ENCODE measurements at regions not wholly inside any gene's neighbourhood (a gene's known extent, or its start where the extent isn't known, plus 50 kb on each side); places are given as distances from the start of the nearest gene placed in this dataset.

DNA sequence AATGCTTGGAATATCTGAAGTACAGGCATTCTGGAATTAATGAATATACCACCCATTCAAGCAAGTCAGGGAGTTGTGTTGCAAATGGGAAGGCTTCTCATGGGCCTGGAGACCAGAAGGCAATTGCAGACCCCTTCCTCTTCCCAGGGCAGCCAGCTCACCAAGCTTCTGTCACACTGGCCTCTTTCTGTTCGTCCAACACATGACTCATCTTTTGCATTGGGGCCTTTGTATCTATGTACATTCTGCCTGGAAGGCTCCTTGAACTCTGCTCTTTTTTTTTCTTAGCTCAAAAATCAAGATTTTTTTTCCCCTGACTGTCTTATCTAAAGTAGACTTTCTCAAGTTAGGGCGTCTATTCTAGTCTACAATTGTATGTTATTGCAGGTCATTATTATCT, 132.9 kb upstream of the MYLIP start:
- DNase-seq (ENCODE audit: extremely low read depth in 1 of 2, low read depth in 1 of 2), result no peak

DNA sequence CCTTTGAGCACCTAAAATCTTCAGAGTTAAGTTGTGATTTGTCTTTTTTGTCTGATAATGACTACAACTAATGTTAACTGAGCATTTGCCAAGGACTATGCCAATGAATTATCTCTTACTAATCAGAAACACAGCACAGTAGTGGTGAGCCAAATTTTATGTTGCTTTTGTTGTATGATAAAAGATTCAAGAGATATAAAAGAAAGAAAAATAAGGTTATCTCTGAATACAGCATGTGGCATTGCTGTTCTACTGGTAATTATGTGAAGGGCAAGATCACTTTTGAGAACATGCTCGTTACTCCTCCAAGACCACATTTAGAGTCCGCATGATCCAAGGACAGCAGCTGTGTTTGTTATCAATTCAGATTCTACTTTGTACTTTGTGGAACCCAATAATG, 133.4 kb upstream of the MYLIP start:
- DNase-seq (ENCODE audit: extremely low read depth in 1 of 2, low read depth in 1 of 2), result no peak

DNA sequence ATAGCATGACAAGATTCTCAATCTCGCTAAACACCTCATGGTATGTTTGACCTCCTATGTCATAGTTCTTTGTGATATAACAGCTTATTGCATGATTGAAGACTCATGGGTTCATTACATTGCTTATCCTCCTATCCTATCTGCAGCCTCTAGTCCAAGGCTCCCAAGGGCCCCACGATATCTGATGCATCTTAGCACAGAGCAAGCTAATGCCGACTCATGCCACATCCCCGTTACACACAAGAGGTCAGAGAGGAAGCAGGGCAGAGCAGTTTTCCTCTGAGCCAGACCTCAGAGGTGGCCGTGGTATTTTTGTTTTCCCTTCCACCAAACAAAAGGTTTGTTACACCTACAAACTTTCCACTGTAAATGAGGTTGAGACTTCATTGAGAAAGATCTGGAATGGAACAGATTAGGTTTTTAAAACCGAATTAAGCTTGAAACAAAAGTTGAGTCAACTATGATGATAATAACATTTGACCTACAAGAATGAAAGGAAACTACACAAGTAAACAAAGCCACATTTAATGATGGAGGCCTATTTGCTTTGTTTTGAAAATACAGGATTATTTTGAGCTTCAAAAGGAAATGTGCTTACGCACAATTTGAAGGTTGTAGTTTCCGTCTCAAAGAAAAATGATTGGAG, 133.9 kb upstream of the MYLIP start:
- DNase-seq (ENCODE audit: extremely low read depth in 1 of 2, low read depth in 1 of 2), result no peak

DNA sequence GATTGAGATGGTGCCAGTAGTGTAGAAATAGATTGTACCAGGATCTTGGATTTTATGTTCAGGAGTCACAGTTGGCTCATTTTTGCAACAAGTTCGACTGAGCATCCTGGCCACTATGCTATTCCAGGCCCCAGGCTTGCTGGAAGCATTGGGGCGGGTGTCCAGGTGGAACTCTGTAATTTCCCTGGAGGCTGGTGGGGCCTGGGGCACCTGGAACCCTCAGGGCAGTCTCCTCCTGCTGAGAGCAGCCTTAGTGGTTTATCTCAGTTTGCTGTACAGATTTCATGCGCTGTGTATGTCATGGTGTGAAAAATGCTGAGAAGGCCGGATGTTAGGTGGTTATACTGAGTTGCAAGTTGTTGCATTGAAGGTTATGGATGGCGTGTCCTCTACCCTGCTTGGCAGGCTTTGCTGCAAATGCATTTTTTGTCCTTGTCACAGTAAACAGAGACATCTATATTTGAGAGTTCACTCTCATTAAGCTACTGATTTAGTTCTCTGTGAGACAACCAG, 135.1 kb upstream of the MYLIP start:
- DNase-seq (ENCODE audit: extremely low read depth in 1 of 2, low read depth in 1 of 2), result no peak

DNA sequence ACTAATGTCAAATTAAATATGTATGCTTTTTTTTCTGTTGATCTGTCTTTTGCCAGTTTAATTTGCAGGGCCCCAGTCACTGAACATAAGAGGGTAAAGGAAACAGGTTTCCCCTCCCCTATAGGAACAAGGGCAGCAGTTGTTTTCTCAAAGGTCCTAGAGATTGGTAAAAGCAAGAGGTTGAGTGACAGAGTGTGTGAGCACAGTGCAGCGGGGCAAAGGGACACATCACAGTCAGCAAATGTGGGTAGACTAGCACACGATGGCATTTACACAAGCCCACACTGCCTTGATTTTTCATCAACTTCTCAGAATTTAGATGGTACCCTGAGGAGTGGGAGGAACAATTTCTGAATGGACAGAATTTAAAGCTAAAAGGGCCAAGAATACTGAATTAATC, 138.7 kb upstream of the MYLIP start:
- no peak for DNase-seq (ENCODE audit: extremely low read depth in 1 of 2, low read depth in 1 of 2)

DNA sequence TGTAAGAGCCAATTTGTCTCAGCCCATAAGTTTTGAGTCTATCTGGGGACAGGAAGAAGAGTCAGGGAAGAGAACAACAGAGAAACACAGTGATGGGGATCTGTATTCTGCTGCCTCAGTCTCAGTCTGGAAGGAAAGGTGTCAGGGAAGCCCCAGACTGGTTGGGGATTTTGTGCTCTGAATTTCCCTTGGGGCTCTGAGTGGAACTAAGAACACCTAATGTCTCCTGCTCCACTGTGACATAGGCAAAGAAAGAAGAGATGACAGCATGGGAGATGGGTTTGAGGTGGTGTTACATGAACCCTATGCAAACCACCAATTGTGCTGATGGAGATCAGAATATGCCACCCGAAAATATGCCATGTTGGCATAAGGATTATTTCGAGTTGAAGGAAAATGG, 139.5 kb upstream of the MYLIP start:
- DNase-seq (ENCODE audit: extremely low read depth in 1 of 2, low read depth in 1 of 2), result no peak

DNA sequence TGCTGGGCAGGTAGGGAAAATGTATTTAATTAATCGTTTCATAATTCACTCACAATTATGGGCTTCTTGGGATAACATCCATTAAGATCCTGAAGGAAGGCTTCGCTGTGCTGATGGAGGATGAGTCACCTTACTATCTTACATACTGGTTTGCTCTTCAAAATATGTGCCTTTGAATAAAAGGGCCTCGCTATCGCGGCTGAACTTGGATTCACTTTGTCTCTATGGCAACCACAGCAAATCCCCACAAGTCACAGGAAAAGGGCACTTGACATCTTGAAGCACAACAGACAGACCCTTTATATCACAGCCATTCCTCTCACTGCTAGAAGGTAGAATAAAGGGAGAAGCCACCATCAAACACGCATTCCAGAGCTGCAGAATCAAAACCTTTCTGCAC, 141.3 kb upstream of the MYLIP start:
- no peak for DNase-seq (ENCODE audit: extremely low read depth in 1 of 2, low read depth in 1 of 2)

DNA sequence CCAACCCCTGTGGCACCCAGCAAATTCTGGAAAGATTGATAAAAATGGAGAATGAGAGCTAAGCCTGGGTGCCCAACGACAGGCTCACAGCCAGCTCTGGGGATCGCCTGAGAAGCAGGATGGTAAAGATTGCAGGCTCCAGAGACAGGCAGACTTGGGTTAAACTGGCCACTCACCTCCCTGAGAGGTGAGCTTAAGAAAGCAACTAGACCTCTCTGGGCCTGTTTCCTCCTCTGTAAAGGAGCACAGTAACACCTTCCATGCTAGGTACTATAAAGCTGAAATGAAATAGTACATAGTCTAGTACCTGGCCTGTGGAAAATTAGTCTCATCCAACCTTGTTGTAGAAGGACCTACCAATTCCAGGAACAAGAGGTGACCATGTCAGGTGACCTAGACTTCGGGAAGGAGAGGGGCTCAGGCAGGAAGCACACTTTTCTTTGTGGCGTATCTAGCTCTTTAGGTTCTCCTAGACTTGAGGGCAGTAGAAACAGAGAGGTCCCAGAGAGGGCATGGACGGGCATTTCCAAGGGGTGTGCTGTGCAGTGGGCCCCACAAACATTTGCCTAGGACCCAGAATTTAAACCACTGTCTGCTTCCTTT, 142.8 kb upstream of the MYLIP start:
- DNase-seq (ENCODE audit: extremely low read depth in 1 of 2, low read depth in 1 of 2), result no peak

DNA sequence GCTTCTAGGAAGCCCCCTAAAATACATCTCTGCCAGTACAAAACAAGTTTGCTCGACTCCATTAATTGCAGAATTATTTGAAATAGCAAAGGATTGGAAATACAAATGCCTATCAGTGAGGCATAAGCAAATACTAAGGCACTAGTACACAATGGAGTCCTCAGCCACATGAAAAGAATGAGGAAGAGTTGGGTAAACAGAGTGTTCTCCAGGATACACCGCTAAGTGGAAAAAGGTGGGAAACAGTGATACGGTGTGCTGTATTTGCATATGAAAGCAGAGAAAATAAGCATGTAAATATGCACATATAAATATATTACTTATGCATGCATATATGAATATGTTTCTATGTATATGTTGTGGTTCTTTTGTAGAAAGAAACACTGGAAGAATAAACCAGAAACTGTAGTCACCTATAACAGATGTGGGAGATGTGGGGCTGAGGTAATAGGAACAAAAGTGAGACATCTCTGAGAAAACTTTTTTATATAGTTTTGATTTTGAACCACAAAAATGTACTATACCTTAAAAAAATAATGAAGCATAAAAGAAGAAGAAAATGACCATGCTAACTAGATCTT, 143.4 kb upstream of the MYLIP start:
- DNase-seq (ENCODE audit: extremely low read depth in 1 of 2, low read depth in 1 of 2), result no peak

DNA sequence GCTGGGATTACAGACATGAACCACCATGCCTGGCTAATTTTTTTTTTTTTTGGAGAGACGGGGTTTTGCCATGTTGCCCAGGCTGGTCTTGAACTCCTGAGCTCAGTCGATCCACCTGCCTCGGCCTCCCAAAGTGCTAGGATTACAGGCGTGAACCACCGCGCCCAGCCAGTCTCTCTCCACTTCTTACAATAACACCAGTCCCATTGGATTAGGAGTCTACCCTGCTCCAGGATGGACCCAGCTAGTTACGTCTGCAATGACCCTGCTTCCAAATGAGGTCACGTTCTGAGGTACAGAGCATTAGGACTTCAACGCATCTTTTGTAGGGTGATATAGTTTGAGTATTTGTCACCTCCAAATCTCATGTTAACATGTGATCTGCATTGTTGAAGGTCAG, 146.9 kb upstream of the MYLIP start:
- no peak for DNase-seq (ENCODE audit: extremely low read depth in 1 of 2, low read depth in 1 of 2)

DNA sequence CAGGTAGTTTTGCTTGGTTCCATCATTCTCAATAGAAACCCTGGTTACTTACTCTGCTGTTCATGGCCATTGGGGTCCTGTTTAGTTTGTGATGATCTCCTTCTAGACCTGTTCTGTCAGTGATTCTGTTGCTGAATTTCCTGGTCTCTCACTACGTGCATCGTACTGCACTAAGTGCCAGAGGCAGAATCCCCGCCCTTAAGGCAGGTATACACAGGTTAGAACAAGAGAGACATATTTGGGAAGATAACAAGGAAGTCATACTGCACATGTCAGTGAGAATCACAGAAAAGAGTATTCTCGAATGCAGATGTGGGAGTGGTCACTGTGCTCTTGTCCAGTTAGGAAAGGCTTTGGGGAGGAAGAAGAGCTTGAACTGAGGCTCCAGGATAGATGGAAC, 148.1 kb upstream of the MYLIP start:
- no peak for DNase-seq (ENCODE audit: extremely low read depth in 1 of 2, low read depth in 1 of 2)

DNA sequence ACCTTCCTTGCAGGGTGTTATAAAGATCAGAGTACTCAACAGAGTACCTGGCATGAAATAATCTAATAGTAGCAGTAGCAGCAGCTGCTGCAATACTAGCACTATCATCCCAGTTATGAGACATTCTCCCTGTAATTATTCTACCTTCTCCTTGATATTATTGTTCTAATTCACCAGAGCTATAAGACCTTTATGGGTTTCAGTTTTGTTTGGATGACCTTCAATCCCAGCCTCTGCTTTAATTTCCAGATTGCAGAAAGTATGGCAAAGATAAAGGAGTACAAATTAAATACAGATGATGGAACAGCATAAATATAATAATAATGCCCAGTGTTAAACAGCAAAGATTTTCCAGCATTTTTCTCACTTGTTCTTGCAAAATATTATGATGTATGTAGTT, 150.5 kb upstream of the MYLIP start:
- no peak for DNase-seq (ENCODE audit: extremely low read depth in 1 of 2, low read depth in 1 of 2)

DNA sequence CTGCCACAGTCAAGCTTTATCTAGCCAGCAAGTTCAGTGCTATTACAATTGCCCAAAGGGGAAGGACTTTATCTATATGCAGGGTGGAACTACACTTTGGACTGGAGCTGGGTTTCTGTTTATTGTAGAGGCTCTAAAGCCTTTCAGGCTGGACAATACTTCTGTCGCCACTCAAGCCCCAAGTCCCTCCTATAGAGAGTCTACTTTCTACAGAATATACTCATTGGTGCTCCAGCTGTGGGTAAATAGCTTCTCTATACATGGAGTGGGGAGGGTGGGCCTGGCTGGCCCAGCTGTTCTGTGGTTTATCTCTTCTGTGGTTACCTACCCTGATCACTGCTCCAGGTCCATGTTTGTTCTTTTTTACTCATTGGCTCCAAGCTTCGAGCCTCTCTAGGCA, 151.8 kb upstream of the MYLIP start:
- DNase-seq (ENCODE audit: extremely low read depth in 1 of 2, low read depth in 1 of 2), result no peak

DNA sequence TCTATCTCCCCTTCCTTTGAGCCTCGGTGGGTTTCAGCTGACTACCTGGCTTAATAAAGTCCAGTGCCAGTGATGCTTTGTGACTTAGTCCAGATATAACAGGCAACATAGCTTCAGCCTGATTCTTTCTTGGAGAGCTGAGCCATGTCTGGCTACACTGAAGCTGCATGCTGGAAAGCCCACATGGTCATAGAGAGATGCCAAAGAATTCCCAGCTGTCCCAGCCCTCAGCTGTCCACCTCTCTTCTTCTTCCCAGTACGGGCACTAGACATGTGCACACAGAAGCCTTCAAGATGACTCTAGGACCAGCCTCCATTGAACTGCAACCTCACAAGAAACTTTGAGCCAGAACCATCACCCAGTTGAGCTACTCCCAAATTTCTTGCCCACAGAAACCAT, 154.1 kb upstream of the MYLIP start:
- no peak for DNase-seq (ENCODE audit: extremely low read depth in 1 of 2, low read depth in 1 of 2)

DNA sequence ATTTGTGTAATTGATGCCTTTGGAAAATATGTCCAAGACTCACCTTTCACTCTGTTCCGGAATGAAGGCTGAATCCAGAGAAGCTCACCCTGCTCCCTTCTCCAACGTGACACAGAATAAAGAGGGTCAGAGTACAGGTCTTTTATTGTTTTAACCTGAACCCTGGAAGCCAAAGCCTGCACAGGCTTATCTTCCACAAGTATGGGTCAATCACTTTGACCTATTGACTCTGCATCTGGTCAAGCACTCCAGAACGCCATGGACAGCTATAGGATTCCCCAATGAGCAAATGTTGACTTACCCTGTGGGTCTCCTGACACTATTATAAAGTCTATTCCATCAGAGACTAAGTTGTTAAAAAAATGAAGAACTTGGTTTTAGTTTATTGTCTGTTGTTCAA, 158.4 kb upstream of the MYLIP start:
- DNase-seq (ENCODE audit: extremely low read depth in 1 of 2, low read depth in 1 of 2), result no peak

DNA sequence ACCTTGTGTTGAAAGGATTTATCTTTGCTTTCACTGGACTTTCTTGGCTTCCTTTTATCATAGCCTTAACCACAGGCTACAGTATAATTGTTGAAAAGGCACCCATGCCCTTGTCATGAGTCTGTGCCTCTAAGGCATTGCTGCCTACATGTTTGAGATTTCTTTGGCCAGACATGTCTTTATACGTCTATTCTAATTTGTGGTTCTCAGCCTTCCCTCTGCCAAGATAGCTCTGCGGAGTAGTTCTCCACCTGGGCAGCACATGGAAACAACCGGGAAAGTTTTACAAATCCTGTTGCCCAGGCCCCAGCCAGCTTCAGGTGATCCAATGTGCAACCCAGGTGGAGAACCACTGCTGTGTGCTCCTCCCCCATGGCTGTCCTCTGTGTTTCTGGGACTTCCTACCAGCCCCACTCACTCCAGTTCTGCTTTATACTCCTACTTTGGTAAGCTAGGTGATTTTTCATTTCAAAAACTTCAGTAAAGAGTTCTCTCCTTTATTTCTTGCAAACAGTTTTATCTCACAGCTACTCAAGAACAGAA, 159.6 kb upstream of the MYLIP start:
- no peak for DNase-seq (ENCODE audit: extremely low read depth in 1 of 2, low read depth in 1 of 2)

DNA sequence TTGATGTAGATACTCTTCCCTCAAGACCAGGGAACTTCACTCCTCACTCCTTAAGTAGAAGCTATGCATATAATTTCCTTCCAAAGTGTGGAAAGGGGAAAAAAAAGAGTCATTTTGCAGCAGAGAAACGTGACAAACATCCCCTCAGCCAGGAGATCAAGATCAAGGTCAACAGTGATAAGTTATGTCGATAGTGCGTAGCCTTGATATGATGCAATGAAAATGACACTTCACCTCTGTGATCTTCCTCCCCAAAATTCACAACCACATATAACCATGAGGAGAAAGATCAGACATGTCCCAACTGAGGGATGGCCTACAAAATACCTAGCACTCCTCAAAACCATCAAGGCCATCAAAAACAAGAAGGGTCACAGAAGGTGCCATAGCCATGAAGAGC, 160.4 kb upstream of the MYLIP start:
- no peak for DNase-seq (ENCODE audit: extremely low read depth in 1 of 2, low read depth in 1 of 2)

DNA sequence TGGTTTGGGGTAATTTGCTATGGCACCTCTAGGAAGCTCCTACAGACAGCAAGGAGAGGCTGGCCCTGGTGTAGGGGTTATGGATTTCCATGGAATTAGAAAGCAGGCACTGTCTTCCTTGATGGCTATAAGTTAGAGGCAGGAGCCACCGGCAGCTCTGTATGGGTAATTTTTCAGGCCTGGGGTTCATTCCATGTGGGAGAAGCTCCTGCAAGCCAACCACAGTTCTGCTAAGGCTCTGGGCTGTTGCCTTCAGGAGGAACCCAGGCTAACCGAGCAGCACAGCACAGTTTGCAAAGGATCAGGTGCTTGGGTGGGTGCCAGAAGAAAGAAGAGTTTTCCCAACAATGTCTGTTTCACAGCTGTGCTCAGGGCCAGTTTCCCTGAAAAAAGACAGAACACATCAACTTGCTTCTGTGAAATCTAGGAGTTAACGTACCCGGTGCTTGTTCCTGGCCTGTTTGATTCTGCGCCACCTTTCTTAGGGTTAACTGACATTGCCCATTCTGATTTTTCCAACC, 162.8 kb upstream of the MYLIP start:
- no peak for DNase-seq (ENCODE audit: extremely low read depth in 1 of 2, low read depth in 1 of 2)

DNA sequence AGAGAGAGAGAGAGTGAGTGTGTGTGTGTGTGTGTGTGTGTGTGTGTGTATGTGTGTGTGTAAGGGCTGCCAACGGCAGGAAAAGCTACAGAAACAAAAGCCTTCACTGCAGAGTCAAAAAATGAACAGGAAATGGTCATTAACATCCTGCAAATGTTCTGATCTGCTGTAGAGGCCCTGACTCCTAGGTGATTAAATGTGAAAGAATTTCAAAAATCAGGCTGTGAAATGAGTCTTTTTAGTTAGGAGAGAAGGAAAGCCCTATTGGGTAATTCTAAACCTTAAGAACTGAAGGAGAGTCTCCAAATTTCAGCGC, 166.5 kb upstream of the MYLIP start:
- DNase-seq (ENCODE audit: extremely low read depth in 1 of 2, low read depth in 1 of 2), result no peak

DNA sequence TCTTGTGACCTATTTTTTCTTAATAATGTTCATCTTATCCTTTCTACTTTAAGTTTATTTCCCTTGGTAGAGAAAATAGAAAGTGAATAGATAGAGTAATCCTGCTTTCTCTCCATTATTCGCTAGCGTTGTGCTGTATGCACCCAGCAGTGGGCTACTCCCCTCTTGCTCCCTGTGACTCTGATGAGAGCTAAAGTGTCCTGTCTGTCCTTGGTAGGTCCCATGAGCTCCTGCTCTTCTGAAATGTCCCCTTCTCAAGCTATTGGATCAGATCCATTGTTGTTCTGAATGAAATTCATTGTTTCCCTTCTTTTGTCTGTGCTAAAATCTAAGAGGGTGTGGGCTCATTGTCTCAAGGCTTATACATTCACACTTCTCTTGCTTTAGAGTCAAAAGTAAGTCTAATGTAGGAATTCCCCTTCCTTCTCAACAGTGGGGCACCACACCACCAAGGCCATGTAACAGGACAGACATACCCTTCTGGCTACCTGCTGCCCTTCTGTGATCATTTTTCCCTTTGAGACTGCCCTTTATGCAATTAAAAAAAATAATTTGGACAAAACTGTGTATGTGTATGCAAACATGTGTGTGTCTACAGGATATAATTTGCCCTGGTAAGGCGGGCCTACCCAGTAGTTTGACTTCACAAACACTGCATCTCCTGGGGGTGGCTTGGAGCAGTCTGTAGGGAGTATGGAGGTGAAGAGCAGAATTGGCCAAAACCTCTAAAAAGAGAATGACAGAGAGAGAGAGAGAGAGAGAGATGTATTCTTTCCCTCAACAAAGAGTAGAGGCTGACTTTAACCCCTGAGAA, 167.0 kb upstream of the MYLIP start:
- DNase-seq (ENCODE audit: extremely low read depth in 1 of 2, low read depth in 1 of 2), result no peak

Measured in activated CD8-positive, alpha-beta memory T cell treated with anti-CD3 and anti-CD28 coated beads for 1 hour (primary cell).